PC-3 (cell line): ENCODE measurements at regions not wholly inside any gene's neighbourhood (a gene's known extent, or its start where the extent isn't known, plus 50 kb on each side); places are given as distances from the start of the nearest gene placed in this dataset.

Experiments used
- ATAC-seq: fragments of 200-7000 bp; cut with Tn5 transposase; 2 replicates; pipeline ENCODE4 v1.9.1; 2020; ENCODE audit warnings: mild to moderate bottlenecking, moderate library complexity
- BruUV-seq: library from RNA; stranded (reverse); fragments of 400-500 nt; replicated peaks from 2 replicates; lab custom pipeline; 2021; lab: Mats Ljungman, UMichigan
- CTCF ChIA-PET: fragments of 300-600 bp; sonication (Branson Sonifier 250); formaldehyde crosslinking; loops from one replicate; lab custom pipeline; 2022; ENCODE audit warnings: antibody characterized with exemption; lab: Charles Lee
- POLR2A ChIA-PET: fragments of 300-600 bp; sonication (Branson Sonifier 250); formaldehyde crosslinking; loops from one replicate; lab custom pipeline; 2022; ENCODE audit warnings: antibody characterized with exemption; ENCODE audit not compliant: unreplicated experiment; lab: Charles Lee
- DNase-seq: peaks from one replicate; pipeline ENCODE4 v3.0.0-alpha.2; 2015
- H2AFZ ChIP-seq: fragments of 300-600 bp; sonication (generic); 2 replicates; pipeline ENCODE4 v1.6.0; 2016; ENCODE audit warnings: antibody characterized with exemption, low read length
- H3F3A ChIP-seq: fragments of 300-600 bp; sonication (generic); one replicate; pipeline ENCODE4 v1.6.0; 2017; ENCODE audit warnings: antibody characterized with exemption, low read length, control low read depth, mild to moderate bottlenecking; ENCODE audit not compliant: unreplicated experiment
- H3K27ac ChIP-seq: fragments of 300-600 bp; sonication (generic); 2 replicates; pipeline ENCODE4 v1.5.1; 2016; ENCODE audit warnings: mild to moderate bottlenecking, low read length
- H3K27me3 ChIP-seq: fragments of 300-600 bp; sonication (generic); 2 replicates; pipeline ENCODE4 v1.6.1; 2016; ENCODE audit warnings: low read length, mixed read lengths
- H3K36me3 ChIP-seq: fragments of 300-600 bp; sonication (generic); 2 replicates; pipeline ENCODE4 v1.6.1; 2016; ENCODE audit warnings: low read depth, mixed run types, low read length, mixed read lengths
- H3K4me1 ChIP-seq: fragments of 300-600 bp; sonication (generic); 2 replicates; pipeline ENCODE4 v1.5.1; 2016; ENCODE audit warnings: low read length; ENCODE audit not compliant: insufficient read depth
- H3K4me2 ChIP-seq: fragments of 300-600 bp; sonication (generic); 2 replicates; pipeline ENCODE4 v1.6.0; 2016; ENCODE audit warnings: low read length
- H3K4me3 ChIP-seq: fragments of 300-600 bp; sonication (generic); 2 replicates; pipeline ENCODE4 v1.5.1; 2016; ENCODE audit warnings: mild to moderate bottlenecking, low read length, mixed read lengths
- H3K79me2 ChIP-seq: fragments of 300-600 bp; sonication (generic); 2 replicates; pipeline ENCODE4 v1.6.1; 2017; ENCODE audit warnings: low read length, mixed read lengths
- H3K9ac ChIP-seq: fragments of 300-600 bp; sonication (generic); 2 replicates; pipeline ENCODE4 v1.6.0; 2016; ENCODE audit warnings: mild to moderate bottlenecking, low read length
- H3K9me2 ChIP-seq: fragments of 300-600 bp; sonication (generic); replicated peaks from 2 replicates; pipeline ENCODE4 v1.6.1; 2016; ENCODE audit warnings: mixed run types, low read length, mixed read lengths
- H3K9me3 ChIP-seq: fragments of 300-600 bp; sonication (generic); 2 replicates; pipeline ENCODE4 v1.6.1; 2016; ENCODE audit warnings: low read length, mixed read lengths
- H4K20me1 ChIP-seq: fragments of 300-600 bp; sonication (generic); 2 replicates; pipeline ENCODE4 v1.6.1; 2016; ENCODE audit warnings: low read length, mixed read lengths
- EZH2 ChIP-seq: fragments of 300-600 bp; sonication (generic); IDR thresholded peaks from one replicate; pipeline ENCODE4 v1.6.1; 2017; ENCODE audit warnings: antibody characterized with exemption, mild to moderate bottlenecking, low read length; ENCODE audit not compliant: unreplicated experiment
- EZH2phosphoT487 ChIP-seq: fragments of 300-600 bp; sonication (generic); IDR thresholded peaks from 2 replicates; pipeline ENCODE4 v1.6.1; 2018; ENCODE audit warnings: mild to moderate bottlenecking, antibody characterized with exemption, low read length, borderline replicate concordance
- intact Hi-C: fragments of 100-400 bp; cut with micrococcal nuclease; formaldehyde crosslinking; loops from 2 replicates; pipeline ENCODE4 v1.9.0; 2023
- TF ChIP-seq, protein P1 (sequence below): fragments of 300-600 bp; sonication (generic); conservative IDR thresholded peaks from 2 replicates; pipeline ENCODE4 v1.5.1; 2017; ENCODE audit warnings: antibody characterized with exemption, low read depth, mild to moderate bottlenecking, low read length

DNA sequence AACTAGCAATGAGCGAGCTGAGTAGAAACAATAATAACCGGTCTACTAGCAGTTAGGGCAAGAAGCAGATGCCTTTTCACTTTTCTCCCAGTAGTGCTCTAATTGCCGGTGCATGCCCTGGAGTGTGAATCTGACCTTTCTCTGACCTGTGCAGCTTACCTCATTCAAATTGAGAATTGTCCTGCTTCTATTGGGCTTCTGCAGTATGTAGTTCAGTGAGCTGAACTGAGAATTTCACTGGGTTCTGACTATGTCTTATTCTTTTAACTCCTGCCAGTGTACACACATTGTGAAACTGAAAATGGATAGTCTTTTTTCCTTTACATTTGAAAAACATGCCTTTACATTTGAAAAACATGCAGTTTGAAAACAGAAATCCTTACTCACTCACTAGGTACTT lies 157.9 kb upstream of the GRM3 start:
- Histone ChIP-seq H3K27me3 (no peaks in the 10 kb centered on the region), H3F3A (no peaks in the 10 kb centered on the region), H3K4me2 (no peak overlapping the region), H3K36me3 (no peaks in the 10 kb centered on the region), H3K27ac (no peak overlapping the region), H3K79me2 (no peaks in the 10 kb centered on the region), H3K9ac (no peak overlapping the region), H3K4me1 (no peaks in the 10 kb centered on the region), H2AFZ (no peak overlapping the region), H3K9me2 (no peaks in the 10 kb centered on the region), H4K20me1 (no peaks in the 10 kb centered on the region), H3K4me3 (no peak overlapping the region), H3K9me3 (no peaks in the 10 kb centered on the region)
- intact Hi-C loops: no loop called here
- BruUV-seq: no TSS peak
- DNase-seq (no peak), ATAC-seq (no peak)
- CTCF ChIA-PET: no interaction called here
- TF ChIP-seq, protein P1, sequence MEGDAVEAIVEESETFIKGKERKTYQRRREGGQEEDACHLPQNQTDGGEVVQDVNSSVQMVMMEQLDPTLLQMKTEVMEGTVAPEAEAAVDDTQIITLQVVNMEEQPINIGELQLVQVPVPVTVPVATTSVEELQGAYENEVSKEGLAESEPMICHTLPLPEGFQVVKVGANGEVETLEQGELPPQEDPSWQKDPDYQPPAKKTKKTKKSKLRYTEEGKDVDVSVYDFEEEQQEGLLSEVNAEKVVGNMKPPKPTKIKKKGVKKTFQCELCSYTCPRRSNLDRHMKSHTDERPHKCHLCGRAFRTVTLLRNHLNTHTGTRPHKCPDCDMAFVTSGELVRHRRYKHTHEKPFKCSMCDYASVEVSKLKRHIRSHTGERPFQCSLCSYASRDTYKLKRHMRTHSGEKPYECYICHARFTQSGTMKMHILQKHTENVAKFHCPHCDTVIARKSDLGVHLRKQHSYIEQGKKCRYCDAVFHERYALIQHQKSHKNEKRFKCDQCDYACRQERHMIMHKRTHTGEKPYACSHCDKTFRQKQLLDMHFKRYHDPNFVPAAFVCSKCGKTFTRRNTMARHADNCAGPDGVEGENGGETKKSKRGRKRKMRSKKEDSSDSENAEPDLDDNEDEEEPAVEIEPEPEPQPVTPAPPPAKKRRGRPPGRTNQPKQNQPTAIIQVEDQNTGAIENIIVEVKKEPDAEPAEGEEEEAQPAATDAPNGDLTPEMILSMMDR: no peak
- TF ChIP-seq EZH2 (no peak), EZH2phosphoT487 (no peak)
- POLR2A ChIA-PET: no interaction called here

DNA sequence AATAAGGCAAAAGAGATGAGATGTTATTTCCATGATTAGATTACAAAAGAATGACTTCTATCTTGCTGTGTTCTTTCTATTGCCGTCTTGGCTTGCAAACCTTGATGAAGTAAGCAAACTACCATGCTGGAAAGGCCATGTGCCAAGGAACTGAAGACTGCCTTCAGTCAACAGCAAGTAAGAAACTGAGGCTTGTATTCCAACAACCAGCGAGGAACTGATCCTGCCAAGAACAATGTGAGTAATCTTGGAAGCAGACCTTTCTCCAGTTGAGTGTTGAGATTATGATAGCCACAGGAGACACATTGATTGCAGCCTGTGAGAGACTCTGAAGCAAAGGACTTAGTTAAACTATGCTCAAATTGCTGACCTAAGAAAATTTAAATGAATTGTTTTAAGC lies 164.6 kb upstream of the GRM3 start:
- Histone ChIP-seq H3K27me3 (peaks cover 9% of the 10 kb centered on the region; the same call in 1 of the 2 replicates), H3K4me1 (no peaks in the 10 kb centered on the region), H3K9ac (no peak overlapping the region), H3K4me3 (no peak overlapping the region), H4K20me1 (no peaks in the 10 kb centered on the region), H3K27ac (no peak overlapping the region), H3F3A (no peaks in the 10 kb centered on the region), H3K79me2 (no peaks in the 10 kb centered on the region), H3K4me2 (no peak overlapping the region), H3K9me2 (no peaks in the 10 kb centered on the region), H3K36me3 (no peaks in the 10 kb centered on the region), H2AFZ (no peak overlapping the region), H3K9me3 (no peaks in the 10 kb centered on the region)
- ChIA-PET CTCF (no interaction called here), POLR2A (no interaction called here)
- TF ChIP-seq EZH2 (no peak), EZH2phosphoT487 (no peak)
- TF ChIP-seq, protein P1: no peak
- intact Hi-C loops: loop anchor here (10.0 kb wide), 1 partner anchor 426 kb away; no protein-coding TSS in a partner anchor
- no TSS peak for BruUV-seq
- DNase-seq: no peak
- no peak for ATAC-seq

DNA sequence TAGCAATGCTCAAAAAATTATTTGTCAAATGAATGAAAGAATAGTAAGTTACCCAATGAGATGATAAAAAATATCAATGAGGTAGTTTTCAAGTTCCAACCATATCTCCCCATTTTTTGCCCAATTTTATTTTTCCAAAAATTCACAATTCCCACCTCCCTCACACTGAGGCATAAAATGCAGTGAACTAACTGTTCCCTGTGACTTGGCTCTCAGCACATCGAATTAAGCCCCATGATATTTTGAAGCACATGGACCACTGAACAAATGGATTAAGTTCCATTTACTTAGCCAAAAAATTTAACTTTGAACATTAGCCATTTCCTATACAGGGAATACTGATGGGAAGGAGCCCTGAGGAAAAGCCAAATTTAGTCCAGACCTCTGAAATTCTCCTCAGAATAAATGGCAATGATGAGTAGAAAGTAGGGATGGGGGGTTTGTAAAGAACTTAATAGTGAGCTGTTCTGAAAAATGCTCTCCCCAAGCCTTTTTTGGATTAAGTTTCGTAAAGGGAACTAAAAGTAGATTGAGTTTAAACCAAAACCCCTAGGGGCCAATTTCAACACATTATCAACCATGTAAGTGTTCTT lies 166.3 kb upstream of the GRM3 start:
- ChIA-PET CTCF (no interaction called here), POLR2A (no interaction called here)
- H3K27me3 ChIP-seq: peaks cover 20% of the 10 kb centered on the region
- DNase-seq (no peak), ATAC-seq (no peak)
- BruUV-seq: no TSS peak
- TF ChIP-seq EZH2phosphoT487 (no peak), EZH2 (no peak)
- TF ChIP-seq, protein P1: no peak
- no peaks in the 10 kb centered on the region for H3K9me3 ChIP-seq
- H3K4me3 ChIP-seq: no peak overlapping the region
- no peaks in the 10 kb centered on the region for H3F3A ChIP-seq
- no peaks in the 10 kb centered on the region for H3K36me3 ChIP-seq
- H2AFZ ChIP-seq: no peak overlapping the region
- H3K4me2 ChIP-seq: no peak overlapping the region
- no peaks in the 10 kb centered on the region for H3K79me2 ChIP-seq
- H3K27ac ChIP-seq: no peak overlapping the region
- H3K4me1 ChIP-seq: no peaks in the 10 kb centered on the region
- no peaks in the 10 kb centered on the region for H3K9me2 ChIP-seq
- H4K20me1 ChIP-seq: no peaks in the 10 kb centered on the region
- no peak overlapping the region for H3K9ac ChIP-seq
- intact Hi-C loops: loop anchor here (10.0 kb wide), 1 partner anchor 427 kb away; no protein-coding TSS in a partner anchor
